Skeletal muscle satellite cell (primary cell): ENCODE measurements at regions not wholly inside any gene's neighbourhood (a gene's known extent, or its start where the extent isn't known, plus 50 kb on each side); places are given as distances from the start of the nearest gene placed in this dataset.
A peak's percentile ranks its signal among the peaks of the same experiment; 100 is the strongest.

Experiments
- H3K27me3 ChIP-seq: 2 replicates; pipeline ENCODE4 v1.7.0; 2013; ENCODE audit warnings: low read length; ENCODE audit not compliant: control insufficient read depth, insufficient read depth
- H3K36me3 ChIP-seq: 2 replicates; pipeline ENCODE4 v1.7.0; 2013; ENCODE audit warnings: mild to moderate bottlenecking, control low read depth, low read length; ENCODE audit not compliant: insufficient read depth
- H3K4me1 ChIP-seq: 2 replicates; pipeline ENCODE4 v1.7.0; 2013; ENCODE audit warnings: low read length; ENCODE audit not compliant: control insufficient read depth, insufficient read depth
- H3K4me2 ChIP-seq: 2 replicates; pipeline ENCODE4 v1.7.0; 2013; ENCODE audit warnings: mild to moderate bottlenecking, low read length
- H3K4me3 ChIP-seq: 2 replicates; pipeline ENCODE4 v1.7.0; 2013; ENCODE audit warnings: low read length
- H3K9ac ChIP-seq: 2 replicates; pipeline ENCODE4 v1.7.0; 2013; ENCODE audit warnings: mild to moderate bottlenecking, low read depth, low read length, moderate library complexity
- H3K9me3 ChIP-seq: replicated peaks from 2 replicates; pipeline ENCODE4 v1.7.0; 2013; ENCODE audit warnings: mild to moderate bottlenecking, control low read depth, low read length

DNA sequence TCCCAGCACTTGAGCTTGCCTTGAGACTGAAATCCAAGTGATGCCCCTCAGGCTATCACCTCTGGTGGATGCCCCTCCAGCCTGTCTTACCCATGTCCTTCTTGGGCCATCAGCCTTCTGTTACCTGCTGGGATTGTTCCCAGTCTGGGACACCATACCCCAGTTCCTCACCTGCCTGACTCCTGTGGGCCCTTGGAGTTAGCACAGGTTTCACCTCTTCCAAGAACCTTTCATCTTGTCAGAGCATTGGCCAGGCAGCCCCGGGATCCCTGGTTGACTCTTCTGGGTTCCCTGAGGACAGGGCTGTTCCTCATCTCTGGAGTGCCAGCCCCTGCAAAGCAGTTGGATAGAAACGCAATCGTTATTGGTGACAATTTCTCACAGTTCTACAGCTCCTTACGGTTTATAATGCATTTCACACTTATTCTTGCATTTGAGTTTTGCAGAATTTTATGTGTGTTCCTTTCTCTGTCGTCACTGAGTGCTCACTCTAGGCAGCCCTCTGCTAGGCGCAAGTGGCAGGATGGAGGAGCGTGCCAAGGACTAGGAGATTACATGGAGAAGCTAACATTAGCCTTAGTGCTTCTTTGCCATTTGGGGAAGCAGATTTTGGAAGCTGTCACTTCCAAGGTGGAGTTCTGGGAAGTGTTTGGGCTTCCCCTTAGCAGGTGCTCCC lies 139.7 kb downstream of the DDX1 start:
- Histone ChIP-seq H3K9ac (no peak overlapping the region), H3K36me3 (no peaks in the 10 kb centered on the region), H3K4me3 (no peak overlapping the region), H3K4me2 (no peak overlapping the region), H3K27me3 (peaks cover 49% of the 10 kb centered on the region), H3K4me1 (peaks cover 24% of the 10 kb centered on the region), H3K9me3 (no peaks in the 10 kb centered on the region)

DNA sequence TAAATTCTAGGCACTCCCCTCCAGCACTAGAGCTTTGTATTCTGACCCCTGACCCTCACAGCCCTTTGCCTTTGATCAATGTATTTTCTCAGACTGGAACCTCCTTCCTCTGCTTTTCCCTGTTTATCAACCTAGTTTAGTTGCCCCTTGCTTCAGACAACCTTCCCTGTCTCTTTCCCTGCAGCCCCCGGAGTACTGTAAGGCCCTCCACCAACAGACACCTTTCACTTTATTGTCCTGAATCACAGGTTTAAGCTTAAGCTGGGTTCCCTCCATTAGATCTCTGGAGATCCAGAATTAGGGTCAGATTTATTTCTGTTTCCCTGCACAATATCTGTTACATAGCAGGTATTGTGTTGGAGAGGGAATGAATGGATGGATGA lies 140.2 kb downstream of the DDX1 start:
- Histone ChIP-seq H3K9me3 (no peaks in the 10 kb centered on the region), H3K9ac (no peak overlapping the region), H3K4me1 (peaks cover 24% of the 10 kb centered on the region), H3K27me3 (peaks cover 46% of the 10 kb centered on the region), H3K36me3 (no peaks in the 10 kb centered on the region), H3K4me2 (no peak overlapping the region), H3K4me3 (no peak overlapping the region)

DNA sequence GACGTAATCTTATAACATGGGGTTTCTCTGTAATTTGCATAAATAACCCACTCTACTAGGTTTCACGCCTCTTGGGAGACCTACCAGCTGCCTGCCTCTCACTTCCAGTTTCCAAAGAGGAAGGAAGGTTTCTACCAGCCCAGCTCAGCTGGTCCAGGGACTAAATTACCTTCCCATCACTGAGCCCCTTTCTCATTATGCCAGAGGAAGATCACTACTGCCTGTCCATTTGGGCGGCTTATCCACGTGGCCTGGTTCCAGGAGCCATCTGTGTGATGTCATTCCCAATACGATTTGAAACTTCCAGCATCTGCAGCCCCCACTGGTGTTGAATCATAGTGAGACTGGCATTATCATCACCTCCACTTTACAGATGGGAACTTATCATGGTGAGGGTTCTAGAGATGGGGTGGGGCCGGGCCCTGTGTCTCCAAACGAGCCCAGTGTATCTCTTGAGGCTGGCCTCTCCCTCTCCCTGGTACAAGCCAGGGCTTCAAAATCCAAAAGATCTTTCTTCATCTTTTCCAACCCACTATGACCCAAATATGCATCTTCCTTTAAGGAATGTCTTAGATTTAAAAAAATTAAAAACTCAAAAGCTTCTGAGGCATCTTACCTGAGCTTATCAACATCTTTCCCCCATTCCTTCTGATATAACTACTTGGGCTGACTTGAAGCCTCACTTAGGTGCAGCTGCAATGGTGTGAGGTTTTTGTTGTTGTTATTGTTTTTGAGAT lies 140.8 kb downstream of the DDX1 start:
- no peak overlapping the region for H3K4me3 ChIP-seq
- H3K9ac ChIP-seq, result no peak overlapping the region
- no peaks in the 10 kb centered on the region for H3K36me3 ChIP-seq
- peaks cover 44% of the 10 kb centered on the region for H3K27me3 ChIP-seq
- no peaks in the 10 kb centered on the region for H3K9me3 ChIP-seq
- H3K4me1 ChIP-seq, result peaks cover 24% of the 10 kb centered on the region
- no peak overlapping the region for H3K4me2 ChIP-seq

GRCh38 chr2:15733867-15734673 lies 142.4 kb downstream of the DDX1 start:
- Histone ChIP-seq H3K4me2 (peak overlapping the region; percentile 31), H3K4me1 (peaks cover 24% of the 10 kb centered on the region), H3K27me3 (peaks cover 45% of the 10 kb centered on the region), H3K36me3 (no peaks in the 10 kb centered on the region), H3K9ac (no peak overlapping the region), H3K9me3 (no peaks in the 10 kb centered on the region), H3K4me3 (no peak overlapping the region)

- peaks cover 23% of the 10 kb centered on the region for H3K4me1 ChIP-seq
- H3K4me2 ChIP-seq, result no peak overlapping the region
- no peaks in the 10 kb centered on the region for H3K36me3 ChIP-seq
- no peak overlapping the region for H3K9ac ChIP-seq
- no peaks in the 10 kb centered on the region for H3K9me3 ChIP-seq
- no peak overlapping the region for H3K4me3 ChIP-seq
- H3K27me3 ChIP-seq, result peaks cover 45% of the 10 kb centered on the region
These were observed 143.2 kb downstream of the DDX1 start for GRCh38 chr2:15734674-15735483.

- Histone ChIP-seq H3K9ac (no peak overlapping the region), H3K4me3 (no peak overlapping the region), H3K36me3 (no peaks in the 10 kb centered on the region), H3K4me1 (peaks cover 15% of the 10 kb centered on the region), H3K4me2 (no peak overlapping the region), H3K9me3 (no peaks in the 10 kb centered on the region), H3K27me3 (peaks cover 45% of the 10 kb centered on the region)
These were observed 144.0 kb downstream of the DDX1 start for GRCh38 chr2:15735484-15736326.

GRCh38 chr2:15736396-15737180 lies 144.9 kb downstream of the DDX1 start:
- H3K36me3 ChIP-seq, result no peaks in the 10 kb centered on the region
- H3K27me3 ChIP-seq, result peaks cover 37% of the 10 kb centered on the region
- H3K9ac ChIP-seq, result no peak overlapping the region
- no peaks in the 10 kb centered on the region for H3K9me3 ChIP-seq
- peaks cover 10% of the 10 kb centered on the region for H3K4me1 ChIP-seq
- no peak overlapping the region for H3K4me3 ChIP-seq
- H3K4me2 ChIP-seq, result no peak overlapping the region

- Histone ChIP-seq H3K9ac (no peak overlapping the region), H3K4me2 (no peak overlapping the region), H3K4me1 (peaks cover 10% of the 10 kb centered on the region), H3K4me3 (no peak overlapping the region), H3K27me3 (peaks cover 28% of the 10 kb centered on the region), H3K9me3 (no peaks in the 10 kb centered on the region), H3K36me3 (no peaks in the 10 kb centered on the region)
These were observed 145.9 kb downstream of the DDX1 start for GRCh38 chr2:15737314-15738224.

- no peak overlapping the region for H3K4me2 ChIP-seq
- H3K36me3 ChIP-seq, result no peaks in the 10 kb centered on the region
- H3K4me1 ChIP-seq, result peaks cover 10% of the 10 kb centered on the region
- H3K4me3 ChIP-seq, result no peak overlapping the region
- no peak overlapping the region for H3K9ac ChIP-seq
- no peaks in the 10 kb centered on the region for H3K9me3 ChIP-seq
- H3K27me3 ChIP-seq, result peaks cover 24% of the 10 kb centered on the region
These were observed 146.5 kb downstream of the DDX1 start for GRCh38 chr2:15738225-15738546.
